Keratinocyte (primary cell): ENCODE measurements at regions not wholly inside any gene's neighbourhood (a gene's known extent, or its start where the extent isn't known, plus 50 kb on each side); places are given as distances from the start of the nearest gene placed in this dataset.

ENCODE experiments used
- CTCF ChIP-seq, 3 experiments: IDR thresholded peaks in 1 of 3; conservative IDR thresholded peaks in 1 of 3; optimal IDR thresholded peaks in 1 of 3; 2 replicates in 2 of 3; 3 replicates in 1 of 3; pipeline versions ENCODE3 to v1.5.1; 2011; ENCODE audit warnings: low read length in 3 of 3, mild to moderate bottlenecking in 3 of 3, moderate library complexity in 2 of 3, control low read depth in 1 of 3, inconsistent platforms in 1 of 3; ENCODE audit not compliant: insufficient read depth in 2 of 3; ENCODE audit errors: extremely low read depth in 1 of 3
- EZH2 ChIP-seq: IDR thresholded peaks from one replicate; pipeline ENCODE4 v1.6.1; 2012; ENCODE audit warnings: inconsistent platforms, mild to moderate bottlenecking, low read length, moderate library complexity

GRCh38 chr9:86589273-86589672 lies 235.1 kb upstream of the TUT7 start:
- no peak for TF ChIP-seq CTCF (optimal IDR thresholded peaks at IDR 0.05 in 1 of 3, IDR thresholded peaks at IDR 0.05 in 1 of 3, conservative IDR thresholded peaks at IDR 0.05 in 1 of 3; ENCODE audit: extremely low read depth in 1 of 3, insufficient read depth in 2 of 3, low read length in 3 of 3)
- no peak for TF ChIP-seq EZH2
